Endothelial cell of umbilical vein (primary cell): ENCODE measurements at regions not wholly inside any gene's neighbourhood (a gene's known extent, or its start where the extent isn't known, plus 50 kb on each side); places are given as distances from the start of the nearest gene placed in this dataset.

ENCODE experiments used
- BruUV-seq: library from RNA; stranded (reverse); fragments of 400-500 nt; replicated peaks from 2 replicates; lab custom pipeline; 2021; lab: Mats Ljungman, UMichigan
- CTCF ChIA-PET: fragments of 300-600, 350-600 bp; sonication (Branson Sonifier 250); formaldehyde crosslinking; loops from one replicate; lab custom pipeline; 2021; ENCODE audit warnings: antibody characterized with exemption, inconsistent platforms; lab: Charles Lee
- POLR2A ChIA-PET: fragments of 300-600, 350-600 bp; sonication (Branson Sonifier 250); formaldehyde crosslinking; loops from one replicate; lab custom pipeline; 2021; ENCODE audit warnings: antibody characterized with exemption, inconsistent platforms; lab: Charles Lee
- DNase-seq: peaks from one replicate; pipeline ENCODE4 v3.0.0-alpha.2; 2011; ENCODE audit warnings: low read depth, low spot score
- FAIRE-seq: peaks from 2 replicates; lab custom pipeline; 2011; peaks lifted over from hg19 to GRCh38; lab: Jason Lieb, UNC
- H2AFZ ChIP-seq: 2 replicates; pipeline ENCODE4 v1.6.0; 2012; ENCODE audit warnings: low read depth, low read length, control low read depth, inconsistent platforms
- H3K27ac ChIP-seq: 2 replicates; pipeline ENCODE4 v1.5.1; 2011; ENCODE audit warnings: low read depth, mild to moderate bottlenecking, control low read depth, low read length, moderate library complexity; ENCODE audit not compliant: insufficient read depth
- H3K27me3 ChIP-seq, 2 experiments: 2 replicates each; pipeline versions ENCODE4 v1.6.0 to v1.6.1; 2011; ENCODE audit warnings: low read length in 2 of 2, mixed read lengths in 1 of 2; ENCODE audit not compliant: control insufficient read depth in 2 of 2, insufficient read depth in 2 of 2
- H3K36me3 ChIP-seq, 2 experiments: 2 replicates in 1 of 2; 3 replicates in 1 of 2; pipeline ENCODE4 v1.5.1; 2011; ENCODE audit warnings: low read length in 2 of 2, mild to moderate bottlenecking in 1 of 2, moderate library complexity in 1 of 2; ENCODE audit not compliant: control insufficient read depth in 2 of 2, insufficient read depth in 2 of 2; ENCODE audit errors: extremely low read depth in 1 of 2
- H3K4me1 ChIP-seq: 3 replicates; pipeline ENCODE4 v1.5.1; 2011; ENCODE audit warnings: mild to moderate bottlenecking, low read length; ENCODE audit not compliant: control insufficient read depth, insufficient read depth; ENCODE audit errors: extremely low read depth
- H3K4me2 ChIP-seq: 2 replicates; pipeline ENCODE4 v1.6.1; 2011; ENCODE audit warnings: low read length, control low read depth, mixed read lengths; ENCODE audit not compliant: insufficient read depth
- H3K4me3 ChIP-seq, 3 experiments: fragments of 200-600 bp in 1 of 3; sonication (generic), shearing (Covaris generic) in 1 of 3; replicated peaks in 1 of 3; 2 replicates each; pipeline ENCODE4 v1.5.1; 2011 to 2016; ENCODE audit warnings: control low read depth in 3 of 3, low read length in 3 of 3, mild to moderate bottlenecking in 2 of 3, inconsistent platforms in 1 of 3, low read depth in 1 of 3, moderate library complexity in 1 of 3; ENCODE audit not compliant: insufficient read depth in 1 of 3
- H3K79me2 ChIP-seq: 2 replicates; pipeline ENCODE4 v1.6.0; 2012; ENCODE audit warnings: low read length, inconsistent platforms; ENCODE audit not compliant: control insufficient read depth, insufficient read depth
- H3K9ac ChIP-seq: replicated peaks from 2 replicates; pipeline ENCODE3; 2011; ENCODE audit warnings: low read length, control low read depth; ENCODE audit not compliant: insufficient read depth; ENCODE audit errors: extremely low read depth
- H3K9me1 ChIP-seq: replicated peaks from 3 replicates; pipeline ENCODE4 v1.6.0; 2011; ENCODE audit warnings: mild to moderate bottlenecking, low read length; ENCODE audit not compliant: control insufficient read depth, insufficient read depth; ENCODE audit errors: extremely low read depth
- H3K9me3 ChIP-seq: replicated peaks from 2 replicates; pipeline ENCODE4 v1.5.1; 2012; ENCODE audit warnings: low read length, inconsistent platforms; ENCODE audit not compliant: control insufficient read depth, insufficient read depth
- H4K20me1 ChIP-seq: replicated peaks from 2 replicates; pipeline ENCODE3; 2011; ENCODE audit warnings: mild to moderate bottlenecking, low read length; ENCODE audit not compliant: control insufficient read depth, insufficient read depth; ENCODE audit errors: extremely low read depth
- EZH2 ChIP-seq: IDR thresholded peaks from 2 replicates; pipeline ENCODE4 v1.6.1; 2012; ENCODE audit warnings: borderline replicate concordance, low read depth, mild to moderate bottlenecking, moderate library complexity, low read length, inconsistent platforms; ENCODE audit not compliant: severe bottlenecking
- FOS ChIP-seq: IDR thresholded peaks from 2 replicates; pipeline ENCODE4 v1.6.1; 2011; ENCODE audit warnings: mild to moderate bottlenecking, low read length, moderate library complexity, borderline replicate concordance; ENCODE audit not compliant: insufficient read depth
- GATA2 ChIP-seq: IDR thresholded peaks from 2 replicates; pipeline ENCODE4 v1.7.0; 2011; ENCODE audit warnings: low read depth, mild to moderate bottlenecking, moderate library complexity, mixed read lengths, low read length; ENCODE audit not compliant: insufficient read length, insufficient read depth
- JUN ChIP-seq: IDR thresholded peaks from 2 replicates; pipeline ENCODE4 v1.6.1; 2011; ENCODE audit warnings: borderline replicate concordance, low read depth; ENCODE audit not compliant: insufficient read length, insufficient read depth
- MYC ChIP-seq: IDR thresholded peaks from one replicate; pipeline ENCODE4 v1.6.1; 2011; ENCODE audit warnings: mild to moderate bottlenecking, low read depth, low read length
- POLR2A ChIP-seq: IDR thresholded peaks from 2 replicates; pipeline ENCODE4 v1.6.1; 2012; ENCODE audit warnings: low read depth, mild to moderate bottlenecking, control low read depth, low read length
- POLR2AphosphoS5 ChIP-seq: IDR thresholded peaks from 2 replicates; pipeline ENCODE4 v1.6.1; 2012; ENCODE audit warnings: low read depth, mild to moderate bottlenecking, control low read depth, low read length, moderate library complexity; ENCODE audit not compliant: insufficient read depth
- dilution Hi-C: fragments of 300-500 bp; cut with MboI; formaldehyde crosslinking; loops from one replicate; pipeline ENCODE4 v1.15.0; 2019; ENCODE audit warnings: low sequenced_read_pairs; ENCODE audit not compliant: extremely low pct_ligation_motif_present
- intact Hi-C: fragments of 100-400 bp; cut with micrococcal nuclease; formaldehyde crosslinking; loops from one replicate; pipeline ENCODE4 v1.10.0; 2022
- TF ChIP-seq, protein P1 (sequence below): IDR thresholded peaks from 2 replicates; pipeline ENCODE4 v1.6.1; 2011; ENCODE audit not compliant: insufficient read depth, insufficient read length
- TF ChIP-seq, protein P2 (sequence below), 2 donors: IDR thresholded peaks; 1 replicate in 1 of 2; 2 replicates in 1 of 2; pipeline ENCODE4 v1.5.1; 2011; ENCODE audit warnings: low read length in 2 of 2, mild to moderate bottlenecking in 2 of 2, moderate library complexity in 2 of 2, control low read depth in 1 of 2, inconsistent platforms in 1 of 2, low read depth in 1 of 2; ENCODE audit not compliant: insufficient read depth in 1 of 2; ENCODE audit errors: extremely low read depth in 1 of 2

DNA sequence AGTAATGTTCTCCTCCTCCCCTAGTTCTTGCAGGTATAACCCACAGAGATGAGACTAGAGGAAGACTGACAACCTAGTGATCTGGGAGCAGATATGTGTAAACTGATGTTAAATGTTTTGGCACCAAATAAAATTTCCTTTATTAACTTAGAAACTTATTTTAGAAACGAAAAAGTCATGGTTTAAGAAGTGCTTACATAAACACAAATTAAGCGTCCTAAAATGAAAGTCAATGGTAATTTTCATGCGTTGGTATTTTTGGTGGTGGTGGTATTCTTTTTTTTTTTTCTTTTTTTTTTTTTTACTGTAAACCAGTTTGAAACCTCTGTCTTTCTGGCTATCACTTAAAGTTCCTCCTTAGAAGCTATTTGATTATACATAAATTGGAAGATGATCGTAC, 1438.1 kb upstream of the TENM3 start:
- Histone ChIP-seq H3K27me3 (no peaks in the 10 kb centered on the region), H3K9me3 (peaks cover 2% of the 10 kb centered on the region), H3K9ac (no peak overlapping the region), H3K4me1 (no peaks in the 10 kb centered on the region), H3K4me2 (no peak overlapping the region), H3K4me3 (no peak overlapping the region), H3K9me1 (no peaks in the 10 kb centered on the region), H3K79me2 (no peaks in the 10 kb centered on the region), H3K27ac (no peak overlapping the region), H2AFZ (no peak overlapping the region), H4K20me1 (no peaks in the 10 kb centered on the region), H3K36me3 (no peaks in the 10 kb centered on the region)
- ChIA-PET CTCF (no interaction called here), POLR2A (no interaction called here)
- dilution Hi-C loops (no loop called here), intact Hi-C loops (no loop called here)
- no TSS peak for BruUV-seq
- FAIRE-seq (no peak), DNase-seq (no peak)
- TF ChIP-seq, protein P1, sequence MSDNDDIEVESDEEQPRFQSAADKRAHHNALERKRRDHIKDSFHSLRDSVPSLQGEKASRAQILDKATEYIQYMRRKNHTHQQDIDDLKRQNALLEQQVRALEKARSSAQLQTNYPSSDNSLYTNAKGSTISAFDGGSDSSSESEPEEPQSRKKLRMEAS, result no peak
- no peak for TF ChIP-seq EZH2
- TF ChIP-seq, protein P2, sequence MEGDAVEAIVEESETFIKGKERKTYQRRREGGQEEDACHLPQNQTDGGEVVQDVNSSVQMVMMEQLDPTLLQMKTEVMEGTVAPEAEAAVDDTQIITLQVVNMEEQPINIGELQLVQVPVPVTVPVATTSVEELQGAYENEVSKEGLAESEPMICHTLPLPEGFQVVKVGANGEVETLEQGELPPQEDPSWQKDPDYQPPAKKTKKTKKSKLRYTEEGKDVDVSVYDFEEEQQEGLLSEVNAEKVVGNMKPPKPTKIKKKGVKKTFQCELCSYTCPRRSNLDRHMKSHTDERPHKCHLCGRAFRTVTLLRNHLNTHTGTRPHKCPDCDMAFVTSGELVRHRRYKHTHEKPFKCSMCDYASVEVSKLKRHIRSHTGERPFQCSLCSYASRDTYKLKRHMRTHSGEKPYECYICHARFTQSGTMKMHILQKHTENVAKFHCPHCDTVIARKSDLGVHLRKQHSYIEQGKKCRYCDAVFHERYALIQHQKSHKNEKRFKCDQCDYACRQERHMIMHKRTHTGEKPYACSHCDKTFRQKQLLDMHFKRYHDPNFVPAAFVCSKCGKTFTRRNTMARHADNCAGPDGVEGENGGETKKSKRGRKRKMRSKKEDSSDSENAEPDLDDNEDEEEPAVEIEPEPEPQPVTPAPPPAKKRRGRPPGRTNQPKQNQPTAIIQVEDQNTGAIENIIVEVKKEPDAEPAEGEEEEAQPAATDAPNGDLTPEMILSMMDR (IDR thresholded peaks at IDR 0.05; ENCODE audit: extremely low read depth in 1 of 2, insufficient read depth in 1 of 2, low read depth in 1 of 2, low read length in 2 of 2), result no peak
- no peak for TF ChIP-seq POLR2A
- TF ChIP-seq FOS, result no peak
- TF ChIP-seq MYC, result no peak
- TF ChIP-seq POLR2AphosphoS5, result no peak
- TF ChIP-seq GATA2, result no peak
- no peak for TF ChIP-seq JUN
